ENCODE measurements at regions not wholly inside any gene's neighbourhood (a gene's known extent, or its start where the extent isn't known, plus 50 kb on each side); places are given as distances from the start of the nearest gene placed in this dataset.

- no peak for DNase-seq
These were observed 50.1 kb upstream of the ADRA2C start for GRCh38 chr4:3715855-3716630.

GRCh38 chr4:3715061-3715854, 50.9 kb upstream of the ADRA2C start:
- no peak for DNase-seq

- no peak for DNase-seq
These were observed 51.6 kb upstream of the ADRA2C start for GRCh38 chr4:3714642-3715001.

DNA sequence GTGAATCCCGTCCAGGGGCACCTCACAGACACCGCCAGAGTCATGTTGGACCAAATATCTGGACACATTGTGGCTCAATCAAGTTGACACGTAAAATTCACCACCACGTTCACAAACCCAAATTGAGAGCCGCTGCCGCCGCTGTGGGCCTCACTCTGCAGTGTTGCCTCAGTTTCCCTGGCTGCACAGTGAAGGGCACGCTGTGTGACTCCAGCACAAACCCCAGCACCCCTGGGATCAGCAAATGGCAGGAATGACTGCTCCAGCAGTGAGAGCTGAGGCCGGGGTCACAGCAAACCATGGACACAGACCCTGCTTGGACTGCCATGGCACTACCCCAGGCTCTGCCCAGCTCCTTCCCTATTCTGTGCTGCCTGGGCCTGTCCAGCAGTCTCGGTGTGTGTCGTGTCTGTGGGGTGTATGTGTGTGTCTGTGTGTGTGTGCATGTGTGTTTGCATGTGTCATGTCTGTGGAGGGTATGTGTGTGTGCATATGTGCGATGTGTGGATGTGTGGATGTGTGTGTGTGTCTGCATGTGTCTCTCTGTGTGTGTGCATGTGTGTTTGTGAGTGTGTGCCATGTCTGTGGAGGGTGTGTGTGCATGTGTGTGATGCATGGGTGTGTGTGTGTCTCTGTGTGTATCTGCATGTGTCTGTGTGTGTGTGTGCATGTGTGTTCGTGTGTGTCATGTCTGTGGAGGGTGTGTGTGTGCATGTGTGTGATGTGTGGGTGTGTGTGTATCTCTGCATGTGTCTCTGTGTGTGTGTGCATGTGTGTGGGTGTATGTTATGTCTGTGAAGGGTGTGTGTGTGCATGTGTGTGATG, 52.2 kb upstream of the ADRA2C start:
- no peak for DNase-seq

DNA sequence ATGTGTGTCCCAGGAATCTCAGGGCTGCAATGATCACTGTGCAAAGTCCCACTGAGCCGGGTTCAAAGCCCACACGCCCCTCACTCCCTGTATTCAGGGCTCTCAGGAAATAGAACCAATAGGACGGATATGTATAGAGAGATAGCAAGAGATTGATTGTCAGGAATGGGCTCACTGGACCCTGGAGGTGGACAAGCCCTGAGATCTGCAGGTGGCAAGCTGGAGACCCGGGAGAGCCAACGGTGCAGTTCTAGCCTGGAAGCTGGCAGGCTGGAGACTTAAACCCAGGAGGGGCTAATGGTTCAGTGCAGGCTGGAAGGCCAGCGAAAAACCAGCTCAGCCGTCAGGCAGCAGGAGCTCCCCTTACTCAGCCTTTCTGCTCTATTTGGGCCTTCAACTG, 52.8 kb upstream of the ADRA2C start:
- no peak for DNase-seq

GRCh38 chr4:3712936-3713335, 53.2 kb upstream of the ADRA2C start:
- DNase-seq, result no peak

- DNase-seq, result no peak
These were observed 53.9 kb upstream of the ADRA2C start for GRCh38 chr4:3712112-3712805.

DNA sequence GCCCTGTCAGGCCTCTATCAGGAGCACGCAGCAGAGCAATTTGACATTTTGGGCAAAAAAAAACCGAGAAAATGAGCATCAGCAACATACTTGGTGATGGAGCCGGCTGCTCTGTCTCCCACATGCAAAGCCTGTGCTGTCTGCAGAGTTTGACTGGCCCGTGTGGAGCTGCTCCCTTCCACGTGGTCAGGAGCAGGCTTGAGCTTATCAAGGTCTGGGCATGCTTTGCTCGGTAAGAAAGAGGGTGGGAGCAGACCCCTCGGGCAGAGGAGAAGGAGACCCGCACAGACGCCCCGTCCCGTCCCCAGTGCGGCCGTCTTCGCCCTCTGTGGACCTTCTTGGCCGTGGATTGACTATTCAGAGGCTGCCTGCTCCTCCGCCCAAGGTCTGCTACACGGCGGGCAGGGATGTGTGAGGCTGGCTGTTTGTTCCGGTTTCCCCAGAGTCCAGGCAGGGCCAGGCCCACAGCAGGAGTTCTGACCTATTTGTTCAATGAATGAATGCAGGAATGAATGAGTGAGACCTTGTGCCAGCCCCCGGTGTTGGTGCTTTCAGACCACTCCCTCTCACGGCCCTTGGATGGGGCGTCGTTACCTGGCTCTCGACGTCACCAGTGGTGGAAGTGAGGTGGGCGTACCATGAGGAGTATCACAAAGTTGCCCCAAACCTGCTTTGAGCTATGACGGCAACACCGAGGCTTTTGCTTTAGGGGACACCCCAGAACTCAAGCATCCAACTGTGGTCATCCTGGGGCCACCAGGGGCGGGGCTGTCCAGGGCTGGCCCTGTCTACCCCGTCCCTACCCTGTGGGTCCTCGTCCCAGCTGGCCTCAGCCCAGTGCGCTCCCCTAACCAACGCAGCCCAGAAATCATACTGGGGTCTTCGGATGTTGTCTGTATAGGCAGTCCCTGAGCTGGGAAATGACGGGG, 54.7 kb upstream of the ADRA2C start:
- DNase-seq, result no peak

- DNase-seq, result no peak
These were observed 55.6 kb upstream of the ADRA2C start for GRCh38 chr4:3710451-3711182.

GRCh38 chr4:3709846-3710441, 56.2 kb upstream of the ADRA2C start:
- DNase-seq, result no peak

GRCh38 chr4:3709061-3709845, 56.9 kb upstream of the ADRA2C start:
- no peak for DNase-seq

DNA sequence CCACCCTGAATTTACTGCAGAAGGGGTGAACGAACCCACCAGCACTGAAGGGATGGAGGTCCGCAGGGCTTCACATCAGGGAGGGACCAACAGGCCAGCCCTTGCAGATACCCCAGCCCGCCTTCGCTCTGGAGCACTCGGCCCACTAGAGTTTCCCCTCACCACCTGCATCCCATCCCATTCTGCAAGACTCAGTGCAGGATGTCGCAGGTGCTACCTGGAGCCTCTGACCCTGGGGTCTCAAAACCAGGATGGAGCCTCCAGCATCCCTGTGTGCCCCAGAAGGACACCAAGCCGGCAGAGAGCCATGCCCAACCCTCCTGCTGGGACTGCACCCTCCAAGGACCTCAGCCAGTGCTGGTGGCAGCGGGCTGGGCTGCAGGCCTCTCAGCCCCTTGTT, 57.6 kb upstream of the ADRA2C start:
- no peak for DNase-seq

GRCh38 chr4:3708103-3708510, 58.1 kb upstream of the ADRA2C start:
- DNase-seq, result peak; percentile 78

DNA sequence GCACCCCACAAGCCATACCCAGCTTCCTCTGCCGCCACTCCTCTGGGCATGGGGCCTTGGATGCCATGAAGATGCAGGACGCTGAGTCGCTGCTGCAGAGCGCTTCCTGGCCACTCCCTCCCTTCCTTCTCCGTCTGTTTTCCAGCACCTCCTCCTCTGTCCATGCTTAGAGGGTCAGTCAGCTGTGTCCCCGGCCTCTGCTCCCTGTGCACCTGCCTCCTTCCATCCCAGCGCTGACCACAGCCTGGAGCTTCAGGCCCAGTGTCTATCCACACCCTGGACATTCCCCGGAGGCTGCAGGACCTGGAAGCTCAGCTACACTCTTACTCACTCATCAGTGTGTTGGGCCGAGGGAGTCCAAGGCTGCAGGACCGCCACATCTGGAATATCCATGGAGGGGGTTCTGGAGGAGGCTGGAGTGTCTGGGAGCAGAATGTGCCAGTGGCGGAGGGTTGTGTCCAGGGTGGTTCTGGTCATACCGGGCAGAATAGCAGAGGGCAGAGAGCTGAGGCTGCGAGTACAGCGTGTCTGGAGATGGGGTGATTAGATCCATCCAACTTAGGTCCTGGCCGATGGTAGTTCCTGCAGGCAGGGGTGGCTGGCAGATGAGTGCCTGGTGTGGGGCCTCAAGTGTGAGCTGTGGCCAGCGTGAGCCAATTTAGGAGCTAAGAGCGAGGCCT, 58.6 kb upstream of the ADRA2C start:
- DNase-seq, result no peak

- no peak for DNase-seq
These were observed 59.4 kb upstream of the ADRA2C start for GRCh38 chr4:3706565-3707422.

GRCh38 chr4:3706111-3706511, 60.1 kb upstream of the ADRA2C start:
- DNase-seq, result no peak

DNA sequence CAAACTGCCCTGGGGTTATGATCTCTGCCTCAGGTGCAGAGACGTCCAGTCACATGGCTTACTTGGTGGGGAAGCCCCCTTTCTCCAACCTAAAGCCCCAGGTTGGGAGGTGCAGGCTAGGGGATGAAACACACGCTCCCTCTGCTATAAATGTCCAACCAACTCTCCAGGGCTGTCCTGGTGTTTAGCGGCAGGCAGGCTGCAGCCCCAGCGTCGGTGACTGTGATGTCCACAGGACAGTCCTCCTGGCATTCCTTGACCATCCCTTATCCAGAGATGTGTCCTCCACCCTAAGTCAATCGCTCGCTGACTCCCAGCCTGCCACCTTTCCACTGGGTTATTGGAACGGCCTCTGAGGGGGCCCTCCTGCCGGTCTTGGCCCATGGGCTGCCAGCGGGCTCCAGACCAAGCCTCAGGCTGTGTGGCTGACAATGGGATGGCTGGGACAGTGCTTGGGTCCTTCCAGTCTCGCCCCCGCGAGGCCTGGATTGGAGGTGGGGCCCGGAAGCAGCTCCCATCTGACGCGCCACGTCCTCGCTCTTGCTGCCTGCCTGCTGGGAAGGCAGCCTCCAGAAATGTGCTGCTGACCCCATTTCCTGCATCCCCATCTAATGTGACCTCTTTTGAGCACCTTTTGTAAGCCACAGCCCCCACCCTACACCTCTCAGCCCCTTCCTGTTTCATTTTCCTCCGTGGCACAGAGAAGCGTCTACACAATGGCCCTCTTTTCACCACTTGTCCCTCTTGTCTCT, 60.8 kb upstream of the ADRA2C start:
- no peak for DNase-seq

Data from NCI-H1694 (cell line).